Nephron progenitor cell (in vitro differentiated cells): ENCODE measurements at regions not wholly inside any gene's neighbourhood (a gene's known extent, or its start where the extent isn't known, plus 50 kb on each side); places are given as distances from the start of the nearest gene placed in this dataset.

Experiments used
- DNase-seq: peaks from one replicate; pipeline ENCODE4 v3.0.0; 2021
- H3K27ac Mint-ChIP-seq: 2 replicates; pipeline ENCODE4 v1.8.0; 2021; ENCODE audit warnings: mild to moderate bottlenecking, moderate library complexity, mixed read lengths
- H3K27me3 Mint-ChIP-seq: 2 replicates; pipeline ENCODE4 v1.8.0; 2021; ENCODE audit warnings: mild to moderate bottlenecking, low read depth, mixed read lengths; ENCODE audit not compliant: poor library complexity
- H3K36me3 Mint-ChIP-seq: 2 replicates; pipeline ENCODE4 v1.8.0; 2021; ENCODE audit warnings: low read depth, mixed read lengths
- H3K4me1 Mint-ChIP-seq: 2 replicates; pipeline ENCODE4 v1.8.0; 2021; ENCODE audit warnings: mixed read lengths
- H3K4me3 Mint-ChIP-seq: 2 replicates; pipeline ENCODE4 v1.8.0; 2021; ENCODE audit warnings: mild to moderate bottlenecking, moderate library complexity, mixed read lengths
- H3K9me3 Mint-ChIP-seq: 2 replicates; pipeline ENCODE4 v1.8.0; 2021; ENCODE audit warnings: mild to moderate bottlenecking, moderate library complexity, mixed read lengths
- CTCF ChIP-seq: fragments of 200-600 bp; sonication (generic); IDR thresholded peaks from 2 replicates; pipeline ENCODE4 v1.5.0; 2021; ENCODE audit warnings: antibody characterized with exemption

- Mint-ChIP-seq H3K27ac (peak overlapping the region; percentile 77), H3K9me3 (peaks cover 3% of the 10 kb centered on the region), H3K27me3 (peaks cover 6% of the 10 kb centered on the region), H3K4me1 (peaks cover 27% of the 10 kb centered on the region), H3K4me3 (no peak overlapping the region), H3K36me3 (no peaks in the 10 kb centered on the region)
- TF ChIP-seq CTCF, result no peak
- DNase-seq, result no peak
These were observed 200.7 kb upstream of the NPY2R start for GRCh38 chr4:155007660-155008176.

- H3K27me3 Mint-ChIP-seq, result peaks cover 6% of the 10 kb centered on the region
- H3K27ac Mint-ChIP-seq, result no peak overlapping the region
- DNase-seq, result no peak
- no peaks in the 10 kb centered on the region for H3K36me3 Mint-ChIP-seq
- H3K4me1 Mint-ChIP-seq, result peaks cover 27% of the 10 kb centered on the region
- TF ChIP-seq CTCF, result no peak
- H3K9me3 Mint-ChIP-seq, result peaks cover 3% of the 10 kb centered on the region
- H3K4me3 Mint-ChIP-seq, result no peak overlapping the region
These were observed 200.0 kb upstream of the NPY2R start for GRCh38 chr4:155008389-155008788.

- H3K27ac Mint-ChIP-seq, result no peak overlapping the region
- peaks cover 27% of the 10 kb centered on the region for H3K4me1 Mint-ChIP-seq
- TF ChIP-seq CTCF, result no peak
- H3K36me3 Mint-ChIP-seq, result no peaks in the 10 kb centered on the region
- H3K27me3 Mint-ChIP-seq, result peaks cover 3% of the 10 kb centered on the region
- no peak for DNase-seq
- peaks cover 3% of the 10 kb centered on the region for H3K9me3 Mint-ChIP-seq
- no peak overlapping the region for H3K4me3 Mint-ChIP-seq
These were observed 199.1 kb upstream of the NPY2R start for GRCh38 chr4:155009288-155009687.

GRCh38 chr4:155010376-155010775, 198.1 kb upstream of the NPY2R start:
- peaks cover 3% of the 10 kb centered on the region for H3K27me3 Mint-ChIP-seq
- H3K9me3 Mint-ChIP-seq, result peaks cover 3% of the 10 kb centered on the region
- DNase-seq, result no peak
- peaks cover 26% of the 10 kb centered on the region for H3K4me1 Mint-ChIP-seq
- TF ChIP-seq CTCF, result no peak
- no peak overlapping the region for H3K27ac Mint-ChIP-seq
- no peaks in the 10 kb centered on the region for H3K36me3 Mint-ChIP-seq
- no peak overlapping the region for H3K4me3 Mint-ChIP-seq

- TF ChIP-seq CTCF, result no peak
- no peaks in the 10 kb centered on the region for H3K36me3 Mint-ChIP-seq
- peaks cover 17% of the 10 kb centered on the region for H3K4me1 Mint-ChIP-seq
- H3K27me3 Mint-ChIP-seq, result peaks cover 9% of the 10 kb centered on the region
- H3K27ac Mint-ChIP-seq, result no peak overlapping the region
- no peak overlapping the region for H3K4me3 Mint-ChIP-seq
- peaks cover 3% of the 10 kb centered on the region for H3K9me3 Mint-ChIP-seq
- no peak for DNase-seq
These were observed 197.2 kb upstream of the NPY2R start for GRCh38 chr4:155011163-155011780.

DNA sequence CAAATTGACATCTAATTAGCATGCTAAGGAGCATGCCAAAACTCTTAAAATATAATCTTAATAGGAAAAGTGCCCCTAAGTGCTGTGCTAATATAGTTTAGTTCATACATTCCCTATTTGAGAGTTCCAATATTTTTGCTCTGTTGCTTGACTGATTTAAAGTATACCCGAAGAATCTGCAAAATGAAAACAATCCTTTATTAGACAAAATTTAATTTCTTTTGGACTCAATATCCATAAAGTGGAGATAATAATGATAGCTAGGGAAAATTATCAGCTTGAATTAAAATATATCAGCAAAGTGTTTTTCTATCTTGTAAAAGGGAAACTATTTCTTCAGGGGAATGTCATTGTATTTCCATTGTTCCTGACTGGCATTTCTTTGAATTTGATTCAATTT, 196.0 kb upstream of the NPY2R start:
- no peak overlapping the region for H3K27ac Mint-ChIP-seq
- H3K27me3 Mint-ChIP-seq, result peaks cover 9% of the 10 kb centered on the region
- TF ChIP-seq CTCF, result no peak
- H3K4me3 Mint-ChIP-seq, result no peak overlapping the region
- peaks cover 9% of the 10 kb centered on the region for H3K4me1 Mint-ChIP-seq
- peaks cover 3% of the 10 kb centered on the region for H3K9me3 Mint-ChIP-seq
- DNase-seq, result no peak
- no peaks in the 10 kb centered on the region for H3K36me3 Mint-ChIP-seq
